H7 (cell line): ENCODE measurements at regions not wholly inside any gene's neighbourhood (a gene's known extent, or its start where the extent isn't known, plus 50 kb on each side); places are given as distances from the start of the nearest gene placed in this dataset.

ENCODE experiments used
- DNase-seq: peaks from one replicate; pipeline ENCODE4 v3.0.0; 2012
- H3K27me3 ChIP-seq: 2 replicates; pipeline ENCODE4 v1.6.0; 2011; ENCODE audit warnings: mild to moderate bottlenecking, low read length; ENCODE audit not compliant: control insufficient read depth, insufficient read depth
- H3K36me3 ChIP-seq: replicated peaks from 2 replicates; pipeline ENCODE4 v1.5.1; 2011; ENCODE audit warnings: low read length; ENCODE audit not compliant: control insufficient read depth, insufficient read depth
- H3K4me3 ChIP-seq: 2 replicates; pipeline ENCODE4 v1.5.1; 2011; ENCODE audit warnings: low read depth, mild to moderate bottlenecking, control low read depth, low read length, moderate library complexity; ENCODE audit not compliant: insufficient read depth

GRCh38 chr6:104418839-104419238 lies 440.9 kb downstream of the HACE1 start:
- Histone ChIP-seq H3K27me3 (no peaks in the 10 kb centered on the region), H3K36me3 (no peaks in the 10 kb centered on the region), H3K4me3 (no peak overlapping the region)
- DNase-seq, result no peak

- no peak for DNase-seq
- no peaks in the 10 kb centered on the region for H3K36me3 ChIP-seq
- no peaks in the 10 kb centered on the region for H3K27me3 ChIP-seq
- no peak overlapping the region for H3K4me3 ChIP-seq
Measured at GRCh38 chr6:104418125-104418524, 441.6 kb downstream of the HACE1 start.

GRCh38 chr6:104414723-104415122 lies 445.0 kb downstream of the HACE1 start:
- H3K4me3 ChIP-seq, result no peak overlapping the region
- no peak for DNase-seq
- H3K36me3 ChIP-seq, result no peaks in the 10 kb centered on the region
- H3K27me3 ChIP-seq, result no peaks in the 10 kb centered on the region

- Histone ChIP-seq H3K36me3 (no peaks in the 10 kb centered on the region), H3K27me3 (no peaks in the 10 kb centered on the region), H3K4me3 (no peak overlapping the region)
- no peak for DNase-seq
Measured at GRCh38 chr6:104413767-104414166, 446.0 kb downstream of the HACE1 start.

GRCh38 chr6:104411302-104411701 lies 448.4 kb downstream of the HACE1 start:
- H3K4me3 ChIP-seq, result no peak overlapping the region
- no peaks in the 10 kb centered on the region for H3K36me3 ChIP-seq
- no peaks in the 10 kb centered on the region for H3K27me3 ChIP-seq
- DNase-seq, result no peak

- no peak overlapping the region for H3K4me3 ChIP-seq
- H3K27me3 ChIP-seq, result no peaks in the 10 kb centered on the region
- no peak for DNase-seq
- H3K36me3 ChIP-seq, result no peaks in the 10 kb centered on the region
Measured at GRCh38 chr6:104409913-104410312, 449.8 kb downstream of the HACE1 start.

- DNase-seq, result no peak
- no peaks in the 10 kb centered on the region for H3K27me3 ChIP-seq
- no peaks in the 10 kb centered on the region for H3K36me3 ChIP-seq
- no peak overlapping the region for H3K4me3 ChIP-seq
Measured at GRCh38 chr6:104407957-104408356, 451.8 kb downstream of the HACE1 start.

- Histone ChIP-seq H3K4me3 (no peak overlapping the region), H3K27me3 (no peaks in the 10 kb centered on the region), H3K36me3 (no peaks in the 10 kb centered on the region)
- no peak for DNase-seq
Measured at GRCh38 chr6:104404377-104404776, 455.3 kb downstream of the HACE1 start.

GRCh38 chr6:104402572-104402971 lies 457.1 kb downstream of the HACE1 start:
- Histone ChIP-seq H3K27me3 (no peaks in the 10 kb centered on the region), H3K4me3 (no peak overlapping the region), H3K36me3 (no peaks in the 10 kb centered on the region)
- DNase-seq, result no peak

- H3K27me3 ChIP-seq, result no peaks in the 10 kb centered on the region
- DNase-seq, result no peak
Measured at GRCh38 chr6:104401926-104402325, 457.8 kb downstream of the HACE1 start.

GRCh38 chr6:104400844-104401243 lies 458.9 kb downstream of the HACE1 start:
- Histone ChIP-seq H3K36me3 (no peaks in the 10 kb centered on the region), H3K27me3 (no peaks in the 10 kb centered on the region), H3K4me3 (no peak overlapping the region)
- DNase-seq, result peak; percentile 23

More at GRCh38 chr6:104401926-104402325, 457.8 kb downstream of the HACE1 start:
- Histone ChIP-seq H3K36me3 (no peaks in the 10 kb centered on the region), H3K4me3 (no peak overlapping the region)

- Histone ChIP-seq H3K4me3 (no peak overlapping the region), H3K36me3 (no peaks in the 10 kb centered on the region), H3K27me3 (no peaks in the 10 kb centered on the region)
- DNase-seq, result no peak
Measured at GRCh38 chr6:104396077-104396476, 463.6 kb downstream of the HACE1 start.

GRCh38 chr6:104381907-104382306 lies 477.8 kb downstream of the HACE1 start:
- H3K27me3 ChIP-seq, result no peaks in the 10 kb centered on the region
- H3K4me3 ChIP-seq, result no peak overlapping the region
- H3K36me3 ChIP-seq, result no peaks in the 10 kb centered on the region
- peak; percentile 17 for DNase-seq

- no peaks in the 10 kb centered on the region for H3K27me3 ChIP-seq
- no peaks in the 10 kb centered on the region for H3K36me3 ChIP-seq
- H3K4me3 ChIP-seq, result no peak overlapping the region
- DNase-seq, result no peak
Measured at GRCh38 chr6:104365451-104366234, 494.1 kb downstream of the HACE1 start.

- Histone ChIP-seq H3K36me3 (no peaks in the 10 kb centered on the region), H3K4me3 (no peak overlapping the region), H3K27me3 (no peaks in the 10 kb centered on the region)
- DNase-seq, result no peak
Measured at GRCh38 chr6:104357928-104358327, 501.8 kb downstream of the HACE1 start.

- H3K4me3 ChIP-seq, result no peak overlapping the region
Measured at GRCh38 chr6:104356197-104356596, 503.5 kb downstream of the HACE1 start.

More at GRCh38 chr6:104356197-104356596, 503.5 kb downstream of the HACE1 start:
- no peak for DNase-seq
- H3K27me3 ChIP-seq, result no peaks in the 10 kb centered on the region
- H3K36me3 ChIP-seq, result no peaks in the 10 kb centered on the region
